ENCODE measurements at regions not wholly inside any gene's neighbourhood (a gene's known extent, or its start where the extent isn't known, plus 50 kb on each side); places are given as distances from the start of the nearest gene placed in this dataset.

- no peak for DNase-seq
These were observed 157.8 kb downstream of the AXIN2 start for GRCh38 chr17:65403626-65404025.

- no peak for DNase-seq
These were observed 158.6 kb downstream of the AXIN2 start for GRCh38 chr17:65402513-65403496.

GRCh38 chr17:65401561-65401960 is 159.9 kb downstream of the AXIN2 start:
- no peak for DNase-seq

GRCh38 chr17:65400701-65401100 is 160.7 kb downstream of the AXIN2 start:
- no peak for DNase-seq

GRCh38 chr17:65398040-65398787 is 163.2 kb downstream of the AXIN2 start:
- no peak for DNase-seq

GRCh38 chr17:65395924-65396323 is 165.5 kb downstream of the AXIN2 start:
- no peak for DNase-seq

- no peak for DNase-seq
These were observed 166.5 kb downstream of the AXIN2 start for GRCh38 chr17:65394811-65395472.

- DNase-seq: no peak
These were observed 167.9 kb downstream of the AXIN2 start for GRCh38 chr17:65393514-65393913.

- DNase-seq: no peak
These were observed 171.5 kb downstream of the AXIN2 start for GRCh38 chr17:65389949-65390348.

- no peak for DNase-seq
These were observed 172.0 kb downstream of the AXIN2 start for GRCh38 chr17:65389426-65389825.

GRCh38 chr17:65388911-65389310 is 172.5 kb downstream of the AXIN2 start:
- DNase-seq: no peak

GRCh38 chr17:65387322-65387721 is 174.1 kb downstream of the AXIN2 start:
- DNase-seq: no peak

- DNase-seq: no peak
These were observed 175.7 kb downstream of the AXIN2 start for GRCh38 chr17:65385726-65386125.

- no peak for DNase-seq
These were observed 176.4 kb downstream of the AXIN2 start for GRCh38 chr17:65385071-65385470.

GRCh38 chr17:65381152-65381551 is 180.3 kb downstream of the AXIN2 start:
- no peak for DNase-seq

GRCh38 chr17:65374966-65375365 is 186.5 kb downstream of the AXIN2 start:
- no peak for DNase-seq

- DNase-seq: no peak
These were observed 189.7 kb downstream of the AXIN2 start for GRCh38 chr17:65371702-65372101.

- DNase-seq: no peak
These were observed 190.7 kb downstream of the AXIN2 start for GRCh38 chr17:65370669-65371131.

GRCh38 chr17:65368341-65368740 is 193.1 kb downstream of the AXIN2 start:
- DNase-seq: no peak

- no peak for DNase-seq
These were observed 195.2 kb downstream of the AXIN2 start for GRCh38 chr17:65366102-65366844.

GRCh38 chr17:65365169-65365568 is 196.3 kb downstream of the AXIN2 start:
- no peak for DNase-seq

GRCh38 chr17:65364438-65364837 is 197.0 kb downstream of the AXIN2 start:
- no peak for DNase-seq

GRCh38 chr17:65362826-65363225 is 198.6 kb downstream of the AXIN2 start:
- no peak for DNase-seq

Measured in CD4-positive, alpha-beta T cell treated with Interferon gamma for 1 hour (primary cell).